IMR-90 (cell line): ENCODE measurements at regions not wholly inside any gene's neighbourhood (a gene's known extent, or its start where the extent isn't known, plus 50 kb on each side); places are given as distances from the start of the nearest gene placed in this dataset.
"Not testable (repeated sequence)": the region's sequence is repeated elsewhere in the genome, so short reads cannot be mapped to it uniquely, and the experiment has no call there.

Source experiments
- ATAC-seq: fragments of 200-7000 bp; cut with Tn5 transposase; 2 replicates; pipeline ENCODE4 v1.9.1; 2020; ENCODE audit warnings: low read depth, mild to moderate bottlenecking, moderate library complexity
- BruUV-seq: library from RNA; stranded (reverse); fragments of 400-500 nt; replicated peaks from 2 replicates; lab custom pipeline; 2021; lab: Mats Ljungman, UMichigan
- CTCF ChIA-PET: fragments of 300-600 bp; formaldehyde crosslinking; extraction: SDS; loops from one replicate; lab custom pipeline; 2021; ENCODE audit warnings: antibody characterized with exemption; lab: Yijun Ruan, JAX
- POLR2A ChIA-PET: fragments of 300-600 bp; sonication (Branson Sonifier 250); formaldehyde crosslinking; loops from one replicate; lab custom pipeline; 2022; ENCODE audit warnings: antibody characterized with exemption; ENCODE audit not compliant: unreplicated experiment; lab: Charles Lee
- DNase-seq: peaks from one replicate; pipeline ENCODE4 v3.0.0; 2013
- H2AFZ ChIP-seq: replicated peaks from 2 replicates; pipeline ENCODE3; 2013; ENCODE audit warnings: low read length, mild to moderate bottlenecking; ENCODE audit not compliant: poor library complexity
- H2AK5ac ChIP-seq: 2 replicates; pipeline ENCODE4 v1.6.1; 2013; ENCODE audit warnings: low read depth, low read length, inconsistent platforms
- H2AK9ac ChIP-seq: replicated peaks from 2 replicates; pipeline ENCODE3; 2013; ENCODE audit warnings: mild to moderate bottlenecking, low read depth, low read length, moderate library complexity; ENCODE audit not compliant: poor library complexity
- H2BK120ac ChIP-seq: 2 replicates; pipeline ENCODE4 v1.6.1; 2013; ENCODE audit warnings: low read depth, low read length, inconsistent platforms
- H2BK15ac ChIP-seq: 3 replicates; pipeline ENCODE4 v1.6.1; 2013; ENCODE audit warnings: low read depth, low read length, inconsistent platforms
- H2BK20ac ChIP-seq: 2 replicates; pipeline ENCODE4 v1.6.1; 2013; ENCODE audit warnings: low read depth, mild to moderate bottlenecking, inconsistent platforms, low read length, moderate library complexity
- H2BK5ac ChIP-seq: 2 replicates; pipeline ENCODE4 v1.6.1; 2013; ENCODE audit warnings: mild to moderate bottlenecking, low read depth, low read length, inconsistent platforms; ENCODE audit not compliant: poor library complexity, severe bottlenecking
- H3K14ac ChIP-seq: replicated peaks from 2 replicates; pipeline ENCODE4 v1.6.1; 2013; ENCODE audit warnings: low read depth, low read length, inconsistent platforms
- H3K18ac ChIP-seq: 2 replicates; pipeline ENCODE4 v1.6.1; 2013; ENCODE audit warnings: low read depth, low read length, control low read depth
- H3K23ac ChIP-seq: 2 replicates; pipeline ENCODE4 v1.6.1; 2013; ENCODE audit warnings: low read depth, low read length, inconsistent platforms
- H3K27ac ChIP-seq: 2 replicates; pipeline ENCODE4 v1.5.1; 2013; ENCODE audit warnings: mild to moderate bottlenecking, control low read depth, low read length; ENCODE audit not compliant: insufficient read depth
- H3K27me3 ChIP-seq: 2 replicates; pipeline ENCODE4 v1.6.1; 2013; ENCODE audit warnings: low read length; ENCODE audit not compliant: control insufficient read depth, insufficient read depth
- H3K36me3 ChIP-seq: 2 replicates; pipeline ENCODE4 v1.6.1; 2013; ENCODE audit warnings: low read length, mixed read lengths; ENCODE audit not compliant: control insufficient read depth, insufficient read depth
- H3K4ac ChIP-seq: 2 replicates; pipeline ENCODE4 v1.6.1; 2013; ENCODE audit warnings: low read depth, low read length, inconsistent platforms
- H3K4me1 ChIP-seq: 2 replicates; pipeline ENCODE4 v1.6.1; 2013; ENCODE audit warnings: low read length, mixed read lengths; ENCODE audit not compliant: control insufficient read depth, insufficient read depth
- H3K4me2 ChIP-seq: 2 replicates; pipeline ENCODE4 v1.6.1; 2013; ENCODE audit warnings: low read depth, mild to moderate bottlenecking, control low read depth, low read length, moderate library complexity
- H3K4me3 ChIP-seq: 2 replicates; pipeline ENCODE4 v1.5.1; 2013; ENCODE audit warnings: low read depth, mild to moderate bottlenecking, control low read depth, low read length, moderate library complexity; ENCODE audit not compliant: insufficient read depth
- H3K56ac ChIP-seq: 2 replicates; pipeline ENCODE4 v1.6.1; 2013; ENCODE audit warnings: low read length, inconsistent platforms; ENCODE audit not compliant: insufficient read depth; ENCODE audit errors: extremely low read depth
- H3K79me1 ChIP-seq, 2 experiments: 2 replicates each; pipeline ENCODE4 v1.6.1; 2013; ENCODE audit warnings: low read length in 2 of 2, inconsistent platforms in 1 of 2, low read depth in 1 of 2
- H3K9ac ChIP-seq: 2 replicates; pipeline ENCODE4 v1.6.1; 2013; ENCODE audit warnings: low read depth, low read length, control low read depth
- H3K9me1 ChIP-seq: 2 replicates; pipeline ENCODE4 v1.6.1; 2013; ENCODE audit warnings: low read length, inconsistent platforms; ENCODE audit not compliant: insufficient read depth
- H3K9me3 ChIP-seq: 2 replicates; pipeline ENCODE4 v1.6.1; 2013; ENCODE audit warnings: low read length; ENCODE audit not compliant: control insufficient read depth, insufficient read depth
- H4K20me1 ChIP-seq: 2 replicates; pipeline ENCODE4 v1.6.1; 2013; ENCODE audit warnings: low read length, inconsistent platforms; ENCODE audit not compliant: insufficient read depth
- H4K5ac ChIP-seq: 2 replicates; pipeline ENCODE4 v1.6.1; 2013; ENCODE audit warnings: mild to moderate bottlenecking, low read depth, low read length, control low read depth
- H4K8ac ChIP-seq, 2 experiments: 2 replicates each; pipeline ENCODE4 v1.6.1; 2013; ENCODE audit warnings: low read depth in 2 of 2, low read length in 2 of 2, control low read depth in 1 of 2, inconsistent platforms in 1 of 2
- H4K91ac ChIP-seq: 2 replicates; pipeline ENCODE4 v1.6.1; 2013; ENCODE audit warnings: low read depth, low read length, inconsistent platforms; ENCODE audit not compliant: insufficient read depth
- ELK1 ChIP-seq: fragments of 150-350 bp; IDR thresholded peaks from 2 replicates; pipeline ENCODE4 v1.6.1; 2016; ENCODE audit warnings: low read depth, mild to moderate bottlenecking, low read length, moderate library complexity, borderline replicate concordance
- RFX5 ChIP-seq: IDR thresholded peaks from 2 replicates; pipeline ENCODE4 v1.8.0; 2012; ENCODE audit warnings: low read depth, mild to moderate bottlenecking, low read length, moderate library complexity
- WGBS, 2 experiments: methylation state at CpG; one replicate each; pipeline versions ENCODE4 v1.1.5 to v1.1.7; 2013; ENCODE audit warnings: missing lambda C conversion rate in 2 of 2; ENCODE audit not compliant: insufficient read length in 1 of 2; ENCODE audit errors: extremely low coverage in 2 of 2; 5-methylcytosine and 5-hydroxymethylcytosine counted together
- dilution Hi-C: fragments of 300-500 bp; cut with HindIII; formaldehyde crosslinking; loops from one replicate; pipeline ENCODE4 v1.14.3; 2018; ENCODE audit warnings: low sequenced_read_pairs; ENCODE audit not compliant: unreplicated experiment
- in situ Hi-C: fragments of 300-500 bp; cut with MboI; formaldehyde crosslinking; loops from 3 replicates; pipeline ENCODE4 v1.14.3; 2019; ENCODE audit warnings: low sequenced_read_pairs, inconsistent platforms, mixed read lengths
- intact Hi-C: fragments of 100-400 bp; cut with micrococcal nuclease; formaldehyde crosslinking; loops from 2 replicates; pipeline ENCODE4 v1.10.0; 2022

- Histone ChIP-seq H2AK9ac (no peak overlapping the region), H3K14ac (no peak overlapping the region), H3K4me2 (no peak overlapping the region), H3K23ac (no peak overlapping the region), H4K91ac (no peak overlapping the region), H3K36me3 (no peaks in the 10 kb centered on the region), H3K4me3 (no peak overlapping the region), H3K4ac (no peak overlapping the region), H3K27me3 (no peaks in the 10 kb centered on the region), H2BK15ac (no peak overlapping the region), H3K9me1 (no peaks in the 10 kb centered on the region), H4K8ac (no peak overlapping the region), H4K5ac (no peak overlapping the region), H2AK5ac (no peak overlapping the region), H2BK20ac (no peak overlapping the region), H3K79me1 (no peaks in the 10 kb centered on the region), H3K4me1 (no peaks in the 10 kb centered on the region), H3K56ac (no peak overlapping the region), H3K9me3 (no peaks in the 10 kb centered on the region), H4K20me1 (no peaks in the 10 kb centered on the region), H2AFZ (no peak overlapping the region), H2BK120ac (no peak overlapping the region), H3K27ac (no peak overlapping the region), H3K18ac (no peak overlapping the region), H2BK5ac (no peak overlapping the region), H3K9ac (no peak overlapping the region)
- no CpG with 5 or more reads among the region's 2 CpGs for WGBS, 2 experiments
- ChIA-PET POLR2A (no interaction called here), CTCF (no interaction called here)
- intact Hi-C loops (no loop called here), in situ Hi-C loops (no loop called here), dilution Hi-C loops (no loop called here)
- DNase-seq, result no peak
- no peak for ATAC-seq
- BruUV-seq, result no TSS peak
- TF ChIP-seq RFX5 (no peak), ELK1 (no peak)
These were observed 349.1 kb downstream of the NYAP2 start for GRCh38 chr2:225748609-225749008.

GRCh38 chr2:225743996-225744395 is 344.5 kb downstream of the NYAP2 start:
- H3K36me3 ChIP-seq, dilution Hi-C loops, H3K27me3 ChIP-seq, intact Hi-C loops, H3K9me1 ChIP-seq, H2AK9ac ChIP-seq, H3K4me2 ChIP-seq, H3K4me3 ChIP-seq, H3K18ac ChIP-seq, ATAC-seq, H3K9ac ChIP-seq, H2BK15ac ChIP-seq, H3K4me1 ChIP-seq, H4K20me1 ChIP-seq, H2BK5ac ChIP-seq, H2AFZ ChIP-seq, H3K79me1 ChIP-seq, H3K56ac ChIP-seq, BruUV-seq, H3K23ac ChIP-seq, H4K5ac ChIP-seq, H4K8ac ChIP-seq, POLR2A ChIA-PET, H3K9me3 ChIP-seq, H3K27ac ChIP-seq, H3K14ac ChIP-seq, H2AK5ac ChIP-seq, CTCF ChIA-PET, H4K91ac ChIP-seq, in situ Hi-C loops, DNase-seq, H3K4ac ChIP-seq, H2BK120ac ChIP-seq, H2BK20ac ChIP-seq: not testable (repeated sequence)
- WGBS, 2 experiments, result 96% methylated on average over 11 of the region's 35 CpGs; no CpG with 5 or more reads in 1 of the 2 experiments
